ENCODE measurements at regions not wholly inside any gene's neighbourhood (a gene's known extent, or its start where the extent isn't known, plus 50 kb on each side); places are given as distances from the start of the nearest gene placed in this dataset.

DNA sequence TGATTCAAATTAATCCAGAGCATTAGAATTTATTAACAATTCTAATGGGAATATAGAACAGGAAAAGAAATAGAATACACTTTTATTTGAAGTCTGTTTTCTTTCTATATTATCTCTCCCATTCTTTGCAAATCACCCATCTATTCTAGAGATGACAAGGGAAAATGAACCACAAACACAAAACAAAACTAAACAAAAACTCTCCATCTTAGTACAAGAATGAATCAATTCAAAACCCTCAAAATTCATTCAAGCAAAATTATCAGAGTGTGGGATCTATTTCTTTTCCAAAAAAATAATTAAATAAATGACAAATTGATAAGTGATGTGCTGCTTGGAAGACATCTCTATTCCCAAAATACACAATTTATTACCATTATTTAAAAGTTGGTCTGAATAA is 400.1 kb upstream of the NWD2 start:
- Mint-ChIP-seq H3K4me1 (ENCODE audit: unreplicated experiment) (peaks cover 28% of the 10 kb centered on the region), H3K27me3 (ENCODE audit: unreplicated experiment) (no peaks in the 10 kb centered on the region), H3K9me3 (ENCODE audit: unreplicated experiment) (no peaks in the 10 kb centered on the region), H3K27ac (ENCODE audit: unreplicated experiment) (no peak overlapping the region), H3K4me3 (ENCODE audit: unreplicated experiment) (no peak overlapping the region), H3K36me3 (ENCODE audit: low read depth, unreplicated experiment) (no peaks in the 10 kb centered on the region)
- DNase-seq (ENCODE audit: low spot score): no peak
- TF ChIP-seq, protein P1, sequence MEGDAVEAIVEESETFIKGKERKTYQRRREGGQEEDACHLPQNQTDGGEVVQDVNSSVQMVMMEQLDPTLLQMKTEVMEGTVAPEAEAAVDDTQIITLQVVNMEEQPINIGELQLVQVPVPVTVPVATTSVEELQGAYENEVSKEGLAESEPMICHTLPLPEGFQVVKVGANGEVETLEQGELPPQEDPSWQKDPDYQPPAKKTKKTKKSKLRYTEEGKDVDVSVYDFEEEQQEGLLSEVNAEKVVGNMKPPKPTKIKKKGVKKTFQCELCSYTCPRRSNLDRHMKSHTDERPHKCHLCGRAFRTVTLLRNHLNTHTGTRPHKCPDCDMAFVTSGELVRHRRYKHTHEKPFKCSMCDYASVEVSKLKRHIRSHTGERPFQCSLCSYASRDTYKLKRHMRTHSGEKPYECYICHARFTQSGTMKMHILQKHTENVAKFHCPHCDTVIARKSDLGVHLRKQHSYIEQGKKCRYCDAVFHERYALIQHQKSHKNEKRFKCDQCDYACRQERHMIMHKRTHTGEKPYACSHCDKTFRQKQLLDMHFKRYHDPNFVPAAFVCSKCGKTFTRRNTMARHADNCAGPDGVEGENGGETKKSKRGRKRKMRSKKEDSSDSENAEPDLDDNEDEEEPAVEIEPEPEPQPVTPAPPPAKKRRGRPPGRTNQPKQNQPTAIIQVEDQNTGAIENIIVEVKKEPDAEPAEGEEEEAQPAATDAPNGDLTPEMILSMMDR (IDR thresholded peaks at IDR 0.05; ENCODE audit: unreplicated experiment): no peak

DNA sequence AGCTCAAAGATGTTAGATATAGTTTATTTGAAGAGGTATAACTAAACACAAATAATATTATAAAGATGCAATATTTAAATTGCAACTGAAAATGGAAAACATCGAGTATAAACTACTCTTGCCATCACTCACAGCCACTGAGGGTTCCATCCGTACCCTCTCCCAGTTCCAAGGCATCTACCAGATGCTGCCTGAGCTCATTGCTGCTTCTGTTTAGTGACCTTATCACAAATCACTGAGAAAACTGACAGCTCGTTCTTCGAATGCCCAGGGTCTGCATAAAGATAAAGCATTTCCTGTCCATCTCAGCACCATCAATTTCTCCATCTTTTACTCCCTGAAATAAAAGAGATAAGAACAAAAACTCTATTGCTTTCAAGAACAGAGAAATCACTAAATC is 391.7 kb upstream of the NWD2 start:
- H3K27ac Mint-ChIP-seq (ENCODE audit: unreplicated experiment): no peak overlapping the region
- H3K27me3 Mint-ChIP-seq (ENCODE audit: unreplicated experiment): peaks cover 1% of the 10 kb centered on the region
- H3K36me3 Mint-ChIP-seq (ENCODE audit: low read depth, unreplicated experiment): no peaks in the 10 kb centered on the region
- no peak for DNase-seq (ENCODE audit: low spot score)
- peaks cover 17% of the 10 kb centered on the region for H3K4me1 Mint-ChIP-seq (ENCODE audit: unreplicated experiment)
- H3K4me3 Mint-ChIP-seq (ENCODE audit: unreplicated experiment): no peak overlapping the region
- no peaks in the 10 kb centered on the region for H3K9me3 Mint-ChIP-seq (ENCODE audit: unreplicated experiment)
- TF ChIP-seq, protein P1 (IDR thresholded peaks at IDR 0.05; ENCODE audit: unreplicated experiment): no peak

DNA sequence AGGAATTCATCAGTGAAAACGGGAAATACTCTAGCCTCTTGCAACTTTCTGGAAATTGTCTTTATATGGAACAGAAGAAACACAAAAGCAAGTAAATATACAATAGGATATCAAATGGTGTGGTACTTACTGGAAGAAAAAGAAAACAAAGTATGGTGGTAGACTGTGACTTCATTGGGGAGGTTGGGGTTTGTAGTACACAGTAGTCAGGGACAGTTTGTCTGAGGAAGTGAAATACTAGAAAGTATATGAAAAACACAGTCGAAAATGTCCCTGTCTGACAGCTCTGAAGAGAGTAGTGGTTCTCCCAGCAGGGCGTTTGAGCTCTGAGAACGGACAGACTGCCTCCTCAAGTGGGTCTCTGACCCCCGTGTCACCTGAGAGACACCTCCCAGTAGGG is 390.0 kb upstream of the NWD2 start:
- no peak overlapping the region for H3K4me3 Mint-ChIP-seq (ENCODE audit: unreplicated experiment)
- TF ChIP-seq, protein P1 (IDR thresholded peaks at IDR 0.05; ENCODE audit: unreplicated experiment): no peak
- H3K36me3 Mint-ChIP-seq (ENCODE audit: low read depth, unreplicated experiment): no peaks in the 10 kb centered on the region
- peaks cover 7% of the 10 kb centered on the region for H3K4me1 Mint-ChIP-seq (ENCODE audit: unreplicated experiment)
- peaks cover 1% of the 10 kb centered on the region for H3K27me3 Mint-ChIP-seq (ENCODE audit: unreplicated experiment)
- H3K9me3 Mint-ChIP-seq (ENCODE audit: unreplicated experiment): no peaks in the 10 kb centered on the region
- H3K27ac Mint-ChIP-seq (ENCODE audit: unreplicated experiment): no peak overlapping the region
- DNase-seq (ENCODE audit: low spot score): no peak

DNA sequence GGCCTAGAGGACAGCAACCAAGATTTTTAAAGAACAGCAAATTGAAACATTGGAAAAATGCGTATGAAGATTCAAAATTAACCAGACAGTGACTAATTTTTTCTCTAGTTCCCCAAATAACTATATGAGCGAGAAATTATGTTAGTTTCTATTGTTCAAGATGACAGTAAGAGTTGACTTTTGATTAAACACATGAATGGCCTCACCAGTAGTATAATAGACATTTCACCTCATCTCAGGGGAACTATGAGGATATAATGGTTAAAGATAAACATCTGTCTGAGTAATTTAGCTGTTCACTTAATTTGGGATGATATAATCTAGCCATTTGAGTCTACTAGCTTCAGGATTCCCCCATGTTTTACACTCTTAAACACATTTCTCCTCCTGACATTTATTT is 380.9 kb upstream of the NWD2 start:
- no peak for DNase-seq (ENCODE audit: low spot score)
- TF ChIP-seq, protein P1 (IDR thresholded peaks at IDR 0.05; ENCODE audit: unreplicated experiment): no peak
- Mint-ChIP-seq H3K36me3 (ENCODE audit: low read depth, unreplicated experiment) (no peaks in the 10 kb centered on the region), H3K4me1 (ENCODE audit: unreplicated experiment) (no peaks in the 10 kb centered on the region), H3K9me3 (ENCODE audit: unreplicated experiment) (no peaks in the 10 kb centered on the region), H3K27ac (ENCODE audit: unreplicated experiment) (no peak overlapping the region), H3K4me3 (ENCODE audit: unreplicated experiment) (no peak overlapping the region), H3K27me3 (ENCODE audit: unreplicated experiment) (peaks cover 1% of the 10 kb centered on the region)

DNA sequence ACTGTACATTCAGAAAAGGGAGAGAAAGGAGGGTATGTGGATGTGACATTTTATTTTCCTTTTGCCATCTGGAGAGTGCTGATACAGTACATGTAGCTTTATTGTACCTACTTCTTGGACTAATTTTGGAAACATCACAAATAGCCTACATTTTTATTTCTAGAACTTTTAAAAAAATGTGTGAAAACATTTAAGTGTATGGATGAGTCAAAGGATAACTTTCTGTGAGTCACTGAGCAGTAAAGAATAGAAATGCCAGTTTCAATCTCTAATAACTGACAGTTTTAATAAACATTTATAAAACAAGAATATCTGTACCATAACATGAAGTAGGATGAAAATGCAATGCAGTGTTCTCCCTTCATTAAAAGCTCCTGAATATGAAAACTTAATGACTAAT is 374.4 kb upstream of the NWD2 start:
- DNase-seq (ENCODE audit: low spot score): no peak
- Mint-ChIP-seq H3K27ac (ENCODE audit: unreplicated experiment) (no peak overlapping the region), H3K36me3 (ENCODE audit: low read depth, unreplicated experiment) (no peaks in the 10 kb centered on the region), H3K9me3 (ENCODE audit: unreplicated experiment) (no peaks in the 10 kb centered on the region), H3K4me1 (ENCODE audit: unreplicated experiment) (no peaks in the 10 kb centered on the region), H3K4me3 (ENCODE audit: unreplicated experiment) (no peak overlapping the region), H3K27me3 (ENCODE audit: unreplicated experiment) (no peaks in the 10 kb centered on the region)
- TF ChIP-seq, protein P1 (IDR thresholded peaks at IDR 0.05; ENCODE audit: unreplicated experiment): no peak
